Inflammatory macrophage treated with lipopolysaccharide for 1 hour (primary cell): ENCODE measurements at regions not wholly inside any gene's neighbourhood (a gene's known extent, or its start where the extent isn't known, plus 50 kb on each side); places are given as distances from the start of the nearest gene placed in this dataset.

ENCODE experiments used
- DNase-seq, 2 donors: peaks; one replicate each; pipeline ENCODE4 v3.0.0-alpha.2; 2020 to 2022

GRCh38 chr4:37737466-37737865 lies 51.3 kb upstream of the RELL1 start:
- DNase-seq: peak; percentile 42 to 69
